Stimulated activated memory B cell treated with anti-CD40 and anti-IgM and Interleukin-4, amounts not matched to agents 10 μg/mL and 1 μg/mL and 100 μg/mL, for 72 hours (primary cell): ENCODE measurements at regions not wholly inside any gene's neighbourhood (a gene's known extent, or its start where the extent isn't known, plus 50 kb on each side); places are given as distances from the start of the nearest gene placed in this dataset.

Source experiments
- ATAC-seq: fragments of 150-1000 bp; cut with Tn5 transposase; 2 replicates; pipeline ENCODE4 v1.10.0; 2021
- H3K27ac Mint-ChIP-seq: one replicate; pipeline ENCODE4 v1.8.0; 2022; ENCODE audit warnings: mild to moderate bottlenecking, mixed read lengths
- H3K27me3 Mint-ChIP-seq: one replicate; pipeline ENCODE4 v1.8.0; 2022; ENCODE audit warnings: mixed read lengths
- H3K36me3 Mint-ChIP-seq: one replicate; pipeline ENCODE4 v1.8.0; 2022; ENCODE audit warnings: mixed read lengths
- H3K4me1 Mint-ChIP-seq: one replicate; pipeline ENCODE4 v1.8.0; 2022; ENCODE audit warnings: mixed read lengths
- H3K4me3 Mint-ChIP-seq: one replicate; pipeline ENCODE4 v1.8.0; 2022; ENCODE audit warnings: mild to moderate bottlenecking, moderate library complexity, mixed read lengths
- H3K9me3 Mint-ChIP-seq: one replicate; pipeline ENCODE4 v1.8.0; 2022; ENCODE audit warnings: mixed read lengths

GRCh38 chr17:71710816-71711215, 410.0 kb upstream of the SOX9 start:
- no peaks in the 10 kb centered on the region for H3K36me3 Mint-ChIP-seq
- H3K27ac Mint-ChIP-seq = no peak overlapping the region
- no peaks in the 10 kb centered on the region for H3K4me1 Mint-ChIP-seq
- no peak for ATAC-seq
- no peaks in the 10 kb centered on the region for H3K27me3 Mint-ChIP-seq
- no peaks in the 10 kb centered on the region for H3K9me3 Mint-ChIP-seq
- H3K4me3 Mint-ChIP-seq = no peak overlapping the region

- H3K9me3 Mint-ChIP-seq = peaks cover 4% of the 10 kb centered on the region
- no peaks in the 10 kb centered on the region for H3K27me3 Mint-ChIP-seq
- H3K36me3 Mint-ChIP-seq = no peaks in the 10 kb centered on the region
- no peak overlapping the region for H3K4me3 Mint-ChIP-seq
- H3K27ac Mint-ChIP-seq = no peak overlapping the region
- no peaks in the 10 kb centered on the region for H3K4me1 Mint-ChIP-seq
- ATAC-seq = no peak
These were observed 407.0 kb upstream of the SOX9 start for GRCh38 chr17:71713846-71714245.

GRCh38 chr17:71724339-71724738, 396.5 kb upstream of the SOX9 start:
- Mint-ChIP-seq H3K4me3 (no peak overlapping the region), H3K27ac (no peak overlapping the region), H3K27me3 (no peaks in the 10 kb centered on the region), H3K9me3 (peaks cover 9% of the 10 kb centered on the region), H3K36me3 (no peaks in the 10 kb centered on the region), H3K4me1 (no peaks in the 10 kb centered on the region)
- ATAC-seq = no peak

- Mint-ChIP-seq H3K27ac (no peak overlapping the region), H3K9me3 (peaks cover 9% of the 10 kb centered on the region), H3K36me3 (no peaks in the 10 kb centered on the region), H3K4me1 (no peaks in the 10 kb centered on the region), H3K4me3 (no peak overlapping the region), H3K27me3 (no peaks in the 10 kb centered on the region)
- ATAC-seq = no peak
These were observed 395.0 kb upstream of the SOX9 start for GRCh38 chr17:71725811-71726210.

- Mint-ChIP-seq H3K27me3 (no peaks in the 10 kb centered on the region), H3K36me3 (no peaks in the 10 kb centered on the region), H3K4me1 (no peaks in the 10 kb centered on the region), H3K4me3 (no peak overlapping the region), H3K27ac (no peak overlapping the region), H3K9me3 (peaks cover 9% of the 10 kb centered on the region)
- ATAC-seq = no peak
These were observed 394.5 kb upstream of the SOX9 start for GRCh38 chr17:71726341-71726740.

- no peak overlapping the region for H3K4me3 Mint-ChIP-seq
- H3K9me3 Mint-ChIP-seq = peaks cover 9% of the 10 kb centered on the region
- no peaks in the 10 kb centered on the region for H3K27me3 Mint-ChIP-seq
- no peaks in the 10 kb centered on the region for H3K4me1 Mint-ChIP-seq
- H3K27ac Mint-ChIP-seq = no peak overlapping the region
- no peak for ATAC-seq
- H3K36me3 Mint-ChIP-seq = no peaks in the 10 kb centered on the region
These were observed 393.5 kb upstream of the SOX9 start for GRCh38 chr17:71727292-71727691.

- H3K4me1 Mint-ChIP-seq = no peaks in the 10 kb centered on the region
- peaks cover 9% of the 10 kb centered on the region for H3K9me3 Mint-ChIP-seq
- no peak overlapping the region for H3K27ac Mint-ChIP-seq
- H3K36me3 Mint-ChIP-seq = no peaks in the 10 kb centered on the region
- no peak for ATAC-seq
- no peak overlapping the region for H3K4me3 Mint-ChIP-seq
- H3K27me3 Mint-ChIP-seq = no peaks in the 10 kb centered on the region
These were observed 393.1 kb upstream of the SOX9 start for GRCh38 chr17:71727723-71728122.

- Mint-ChIP-seq H3K36me3 (no peaks in the 10 kb centered on the region), H3K27ac (no peak overlapping the region), H3K4me3 (no peak overlapping the region), H3K27me3 (no peaks in the 10 kb centered on the region), H3K4me1 (no peaks in the 10 kb centered on the region), H3K9me3 (peaks cover 4% of the 10 kb centered on the region)
- no peak for ATAC-seq
These were observed 389.9 kb upstream of the SOX9 start for GRCh38 chr17:71730871-71731270.

- no peak for ATAC-seq
- no peaks in the 10 kb centered on the region for H3K36me3 Mint-ChIP-seq
- no peaks in the 10 kb centered on the region for H3K27me3 Mint-ChIP-seq
- H3K9me3 Mint-ChIP-seq = no peaks in the 10 kb centered on the region
- no peak overlapping the region for H3K4me3 Mint-ChIP-seq
- no peak overlapping the region for H3K27ac Mint-ChIP-seq
- no peaks in the 10 kb centered on the region for H3K4me1 Mint-ChIP-seq
These were observed 384.9 kb upstream of the SOX9 start for GRCh38 chr17:71735893-71736292.

GRCh38 chr17:71740866-71741265, 380.0 kb upstream of the SOX9 start:
- Mint-ChIP-seq H3K4me3 (no peak overlapping the region), H3K27ac (no peak overlapping the region), H3K9me3 (peaks cover 3% of the 10 kb centered on the region), H3K36me3 (no peaks in the 10 kb centered on the region), H3K4me1 (no peaks in the 10 kb centered on the region), H3K27me3 (no peaks in the 10 kb centered on the region)
- no peak for ATAC-seq

- no peaks in the 10 kb centered on the region for H3K27me3 Mint-ChIP-seq
These were observed 379.0 kb upstream of the SOX9 start for GRCh38 chr17:71741836-71742235.

GRCh38 chr17:71748872-71749271, 371.9 kb upstream of the SOX9 start:
- peaks cover 3% of the 10 kb centered on the region for H3K9me3 Mint-ChIP-seq
- ATAC-seq = no peak
- H3K36me3 Mint-ChIP-seq = no peaks in the 10 kb centered on the region
- H3K4me3 Mint-ChIP-seq = no peak overlapping the region
- no peaks in the 10 kb centered on the region for H3K27me3 Mint-ChIP-seq
- H3K4me1 Mint-ChIP-seq = no peaks in the 10 kb centered on the region
- H3K27ac Mint-ChIP-seq = no peak overlapping the region

More at GRCh38 chr17:71741836-71742235, 379.0 kb upstream of the SOX9 start:
- no peaks in the 10 kb centered on the region for H3K36me3 Mint-ChIP-seq
- H3K27ac Mint-ChIP-seq = no peak overlapping the region
- H3K4me3 Mint-ChIP-seq = no peak overlapping the region
- no peak for ATAC-seq
- H3K9me3 Mint-ChIP-seq = peaks cover 3% of the 10 kb centered on the region
- H3K4me1 Mint-ChIP-seq = no peaks in the 10 kb centered on the region

GRCh38 chr17:71753070-71753469, 367.8 kb upstream of the SOX9 start:
- H3K9me3 Mint-ChIP-seq = no peaks in the 10 kb centered on the region
- ATAC-seq = no peak

GRCh38 chr17:71757156-71757555, 363.7 kb upstream of the SOX9 start:
- no peak for ATAC-seq
- no peak overlapping the region for H3K4me3 Mint-ChIP-seq
- no peaks in the 10 kb centered on the region for H3K4me1 Mint-ChIP-seq
- no peak overlapping the region for H3K27ac Mint-ChIP-seq
- H3K9me3 Mint-ChIP-seq = no peaks in the 10 kb centered on the region
- no peaks in the 10 kb centered on the region for H3K27me3 Mint-ChIP-seq
- H3K36me3 Mint-ChIP-seq = no peaks in the 10 kb centered on the region

More at GRCh38 chr17:71753070-71753469, 367.8 kb upstream of the SOX9 start:
- Mint-ChIP-seq H3K27me3 (no peaks in the 10 kb centered on the region), H3K4me1 (no peaks in the 10 kb centered on the region), H3K36me3 (no peaks in the 10 kb centered on the region), H3K4me3 (no peak overlapping the region), H3K27ac (no peak overlapping the region)

- no peak for ATAC-seq
- no peak overlapping the region for H3K4me3 Mint-ChIP-seq
- no peaks in the 10 kb centered on the region for H3K9me3 Mint-ChIP-seq
- H3K36me3 Mint-ChIP-seq = no peaks in the 10 kb centered on the region
- no peaks in the 10 kb centered on the region for H3K4me1 Mint-ChIP-seq
- no peaks in the 10 kb centered on the region for H3K27me3 Mint-ChIP-seq
- no peak overlapping the region for H3K27ac Mint-ChIP-seq
These were observed 362.9 kb upstream of the SOX9 start for GRCh38 chr17:71757956-71758355.

- Mint-ChIP-seq H3K4me3 (no peak overlapping the region), H3K36me3 (no peaks in the 10 kb centered on the region), H3K27me3 (no peaks in the 10 kb centered on the region), H3K27ac (no peak overlapping the region), H3K9me3 (no peaks in the 10 kb centered on the region), H3K4me1 (no peaks in the 10 kb centered on the region)
- no peak for ATAC-seq
These were observed 361.3 kb upstream of the SOX9 start for GRCh38 chr17:71759422-71760060.
